GM18951 (cell line): ENCODE measurements at regions not wholly inside any gene's neighbourhood (a gene's known extent, or its start where the extent isn't known, plus 50 kb on each side); places are given as distances from the start of the nearest gene placed in this dataset.
"Not testable (repeated sequence)": the region's sequence is repeated elsewhere in the genome, so short reads cannot be mapped to it uniquely, and the experiment has no call there.

Experiments used
- POLR2A ChIP-seq: IDR thresholded peaks from 4 replicates; pipeline ENCODE4 v1.6.1; 2011; ENCODE audit warnings: mild to moderate bottlenecking; ENCODE audit not compliant: insufficient read length, insufficient read depth; ENCODE audit errors: extremely low read depth
- in situ Hi-C: fragments of 300-500 bp; cut with MboI; formaldehyde crosslinking; loops from one replicate; pipeline ENCODE4 v1.12.0; 2022; ENCODE audit warnings: low sequenced_read_pairs, mixed read lengths, inconsistent platforms; ENCODE audit not compliant: unreplicated experiment

- no peak for TF ChIP-seq POLR2A
- in situ Hi-C loops: no loop called here
These were observed 143.3 kb upstream of the PROK2 start for GRCh38 chr3:71928212-71928611.

GRCh38 chr3:71927505-71928066, 142.6 kb upstream of the PROK2 start:
- in situ Hi-C loops: no loop called here

GRCh38 chr3:71926616-71927015, 141.7 kb upstream of the PROK2 start:
- TF ChIP-seq POLR2A: no peak
- in situ Hi-C loops: no loop called here

More at GRCh38 chr3:71927505-71928066, 142.6 kb upstream of the PROK2 start:
- no peak for TF ChIP-seq POLR2A

GRCh38 chr3:71926262-71926600, 141.3 kb upstream of the PROK2 start:
- no peak for TF ChIP-seq POLR2A
- in situ Hi-C loops: no loop called here

GRCh38 chr3:71925511-71926261, 140.7 kb upstream of the PROK2 start:
- in situ Hi-C loops: not testable (repeated sequence)

GRCh38 chr3:71924721-71925120, 139.8 kb upstream of the PROK2 start:
- in situ Hi-C loops: no loop called here
- TF ChIP-seq POLR2A: no peak

- in situ Hi-C loops: no loop called here
- TF ChIP-seq POLR2A: no peak
These were observed 136.1 kb upstream of the PROK2 start for GRCh38 chr3:71921036-71921435.

- in situ Hi-C loops: no loop called here
- no peak for TF ChIP-seq POLR2A
These were observed 134.6 kb upstream of the PROK2 start for GRCh38 chr3:71919572-71919971.

- TF ChIP-seq POLR2A: no peak
- in situ Hi-C loops: no loop called here
These were observed 132.6 kb upstream of the PROK2 start for GRCh38 chr3:71917545-71917944.

GRCh38 chr3:71916747-71917369, 131.9 kb upstream of the PROK2 start:
- in situ Hi-C loops: no loop called here
- TF ChIP-seq POLR2A: no peak

- in situ Hi-C loops: no loop called here
- no peak for TF ChIP-seq POLR2A
These were observed 128.0 kb upstream of the PROK2 start for GRCh38 chr3:71912839-71913495.

- TF ChIP-seq POLR2A: no peak
- in situ Hi-C loops: no loop called here
These were observed 125.2 kb upstream of the PROK2 start for GRCh38 chr3:71910108-71910507.

GRCh38 chr3:71907996-71908395, 123.0 kb upstream of the PROK2 start:
- in situ Hi-C loops: no loop called here

GRCh38 chr3:71906976-71907375, 122.0 kb upstream of the PROK2 start:
- in situ Hi-C loops: no loop called here
- no peak for TF ChIP-seq POLR2A

More at GRCh38 chr3:71907996-71908395, 123.0 kb upstream of the PROK2 start:
- no peak for TF ChIP-seq POLR2A
